B cell (primary cell): ENCODE measurements at regions not wholly inside any gene's neighbourhood (a gene's known extent, or its start where the extent isn't known, plus 50 kb on each side); places are given as distances from the start of the nearest gene placed in this dataset.

Source experiments
- ATAC-seq: fragments of 200-7000 bp; cut with Tn5 transposase; one replicate; pipeline ENCODE4 v1.10.0; 2021; ENCODE audit warnings: low read depth, mild to moderate bottlenecking, moderate number of reproducible peaks, moderate library complexity
- CTCF ChIA-PET: fragments of 350-600 bp; sonication (Branson Sonifier 250); formaldehyde crosslinking; loops from one replicate; lab custom pipeline; 2021; ENCODE audit warnings: antibody characterized with exemption, inconsistent platforms; lab: Charles Lee
- POLR2A ChIA-PET: fragments of 350-600 bp; sonication (Branson Sonifier 250); formaldehyde crosslinking; loops from one replicate; lab custom pipeline; 2021; ENCODE audit warnings: antibody characterized with exemption; lab: Charles Lee
- DNase-seq: peaks from one replicate; pipeline ENCODE4 v3.0.0; 2013
- H2AFZ ChIP-seq: 2 replicates; pipeline ENCODE4 v1.6.1; 2012; ENCODE audit warnings: mild to moderate bottlenecking, low read depth, low read length; ENCODE audit not compliant: insufficient read depth, poor library complexity, severe bottlenecking
- H3K27ac ChIP-seq, 2 donors: 1 replicate in 1 of 2; 2 replicates in 1 of 2; pipeline ENCODE4 v1.5.1; 2012 to 2013; ENCODE audit warnings: low read length in 2 of 2, mild to moderate bottlenecking in 2 of 2, moderate library complexity in 1 of 2
- H3K27me3 ChIP-seq, 4 experiments: fragments of 200-600 bp in 1 of 4; sonication (generic) in 1 of 4; replicated peaks in 1 of 4; 1 replicate in 2 of 4; 2 replicates in 2 of 4; pipeline versions ENCODE4 v1.6.1 to v1.7.0; 2013 to 2016; ENCODE audit warnings: low read length in 3 of 4, mild to moderate bottlenecking in 2 of 4, mixed read lengths in 1 of 4, moderate library complexity in 1 of 4; ENCODE audit not compliant: insufficient read depth in 4 of 4, control insufficient read depth in 3 of 4; ENCODE audit errors: control extremely low read depth in 1 of 4
- H3K36me3 ChIP-seq, 2 experiments: replicated peaks in 1 of 2; 1 replicate in 1 of 2; 2 replicates in 1 of 2; pipeline versions ENCODE4 v1.6.1 to v1.7.1; 2013; ENCODE audit warnings: low read length in 1 of 2; ENCODE audit not compliant: insufficient read depth in 2 of 2, control insufficient read depth in 1 of 2; ENCODE audit errors: control extremely low read depth in 1 of 2, extremely low read depth in 1 of 2
- H3K4me1 ChIP-seq, 2 donors: fragments of 200-600 bp in 1 of 2; sonication (generic) in 1 of 2; 1 replicate in 1 of 2; 2 replicates in 1 of 2; pipeline versions ENCODE4 v1.5.1 to v1.6.1; 2013 to 2017; ENCODE audit warnings: low read length in 2 of 2; ENCODE audit not compliant: control insufficient read depth in 2 of 2, insufficient read depth in 2 of 2
- H3K4me2 ChIP-seq: replicated peaks from 2 replicates; pipeline ENCODE3; 2012; ENCODE audit warnings: mild to moderate bottlenecking, low read depth, low read length; ENCODE audit not compliant: poor library complexity, severe bottlenecking
- H3K4me3 ChIP-seq, 5 experiments: fragments of 200-600 bp in 1 of 5; sonication (generic) in 1 of 5; 1 replicate in 3 of 5; 2 replicates in 2 of 5; pipeline versions ENCODE4 v1.5.1 to v1.7.0; 2011 to 2016; ENCODE audit warnings: low read length in 4 of 5, mild to moderate bottlenecking in 4 of 5, low read depth in 2 of 5, control low read depth in 1 of 5, moderate library complexity in 1 of 5; ENCODE audit not compliant: insufficient read depth in 1 of 5; ENCODE audit errors: control extremely low read depth in 1 of 5, extremely low read depth in 1 of 5
- H3K79me2 ChIP-seq: fragments of 200-600 bp; sonication (generic); one replicate; pipeline ENCODE4 v1.6.0; 2016; ENCODE audit warnings: low read length; ENCODE audit not compliant: control insufficient read depth, insufficient read depth
- H3K9ac ChIP-seq: fragments of 200-600 bp; sonication (generic); 2 replicates; pipeline ENCODE4 v1.6.1; 2017; ENCODE audit warnings: mild to moderate bottlenecking, low read length, moderate library complexity
- H3K9me3 ChIP-seq, 3 donors: one replicate each; pipeline versions ENCODE4 v1.6.1 to v1.7.1; 2013; ENCODE audit warnings: low read length in 2 of 3; ENCODE audit not compliant: control insufficient read depth in 2 of 3, insufficient read depth in 1 of 3; ENCODE audit errors: control extremely low read depth in 1 of 3
- H4K20me1 ChIP-seq: 2 replicates; pipeline ENCODE4 v1.6.0; 2012; ENCODE audit warnings: mild to moderate bottlenecking, low read length; ENCODE audit not compliant: insufficient read depth, control insufficient read depth, poor library complexity, severe bottlenecking
- H3K27ac Mint-ChIP-seq: one replicate; pipeline ENCODE4 v1.8.0; 2021; ENCODE audit warnings: mixed read lengths
- H3K27me3 Mint-ChIP-seq: one replicate; pipeline ENCODE4 v1.8.0; 2021; ENCODE audit warnings: mixed read lengths
- H3K4me1 Mint-ChIP-seq: one replicate; pipeline ENCODE4 v1.8.0; 2021; ENCODE audit warnings: mixed read lengths
- H3K4me3 Mint-ChIP-seq: one replicate; pipeline ENCODE4 v1.8.0; 2021; ENCODE audit warnings: mixed read lengths
- H3K9me3 Mint-ChIP-seq: one replicate; pipeline ENCODE4 v1.8.0; 2022; ENCODE audit warnings: mixed read lengths; ENCODE audit not compliant: insufficient read depth
- CTCF ChIP-seq: fragments of 200-600 bp; IDR thresholded peaks from one replicate; pipeline ENCODE4 v1.8.0; 2022; ENCODE audit warnings: antibody characterized with exemption, mild to moderate bottlenecking
- EZH2 ChIP-seq: IDR thresholded peaks from 2 replicates; pipeline ENCODE4 v1.6.1; 2012; ENCODE audit warnings: borderline replicate concordance, low read depth, mild to moderate bottlenecking, moderate library complexity, low read length; ENCODE audit not compliant: insufficient read depth, poor library complexity, severe bottlenecking
- WGBS: methylation state at CpG from one replicate; pipeline ENCODE4 v1.1.5; 2013; ENCODE audit warnings: missing lambda C conversion rate; ENCODE audit not compliant: insufficient coverage; 5-methylcytosine and 5-hydroxymethylcytosine counted together
- intact Hi-C: fragments of 100-400 bp; cut with micrococcal nuclease; formaldehyde crosslinking; loops from one replicate; pipeline ENCODE4 v1.10.0; 2022

GRCh38 chr18:71529703-71530303 is 1014.3 kb downstream of the CBLN2 start:
- Histone ChIP-seq H3K4me2 (no peak overlapping the region), H3K36me3 (no peaks in the 10 kb centered on the region), H4K20me1 (no peaks in the 10 kb centered on the region), H2AFZ (no peak overlapping the region), H3K4me1 (no peaks in the 10 kb centered on the region), H3K9ac (no peak overlapping the region), H3K27me3 (no peaks in the 10 kb centered on the region), H3K9me3 (no peaks in the 10 kb centered on the region), H3K79me2 (no peaks in the 10 kb centered on the region), H3K27ac (no peak overlapping the region), H3K4me3 (no peak overlapping the region)
- intact Hi-C loops, result no loop called here
- ChIA-PET POLR2A (no interaction called here), CTCF (no interaction called here)
- H3K27ac Mint-ChIP-seq, result no peak overlapping the region
- no peak overlapping the region for H3K4me3 Mint-ChIP-seq
- DNase-seq, result no peak
- H3K4me1 Mint-ChIP-seq, result no peaks in the 10 kb centered on the region
- no peak for ATAC-seq
- H3K9me3 Mint-ChIP-seq, result no peaks in the 10 kb centered on the region
- TF ChIP-seq CTCF (no peak), EZH2 (no peak)
- 60% methylated on average over 1 of the region's 3 CpGs for WGBS
- H3K27me3 Mint-ChIP-seq, result no peaks in the 10 kb centered on the region

- no peaks in the 10 kb centered on the region for H3K27me3 ChIP-seq
- WGBS, result 80% methylated on average over 2 of the region's 5 CpGs
- H3K4me2 ChIP-seq, result no peak overlapping the region
- no peaks in the 10 kb centered on the region for H3K9me3 ChIP-seq
- no peak overlapping the region for H3K4me3 ChIP-seq
- Mint-ChIP-seq H3K27ac (no peak overlapping the region), H3K4me3 (no peak overlapping the region), H3K27me3 (no peaks in the 10 kb centered on the region), H3K4me1 (no peaks in the 10 kb centered on the region), H3K9me3 (peaks cover 3% of the 10 kb centered on the region)
- H4K20me1 ChIP-seq, result no peaks in the 10 kb centered on the region
- H3K27ac ChIP-seq, result no peak overlapping the region
- no peak overlapping the region for H3K9ac ChIP-seq
- TF ChIP-seq EZH2 (no peak), CTCF (no peak)
- no peaks in the 10 kb centered on the region for H3K79me2 ChIP-seq
- no peaks in the 10 kb centered on the region for H3K4me1 ChIP-seq
- ChIA-PET CTCF (no interaction called here), POLR2A (no interaction called here)
- ATAC-seq, result no peak
- intact Hi-C loops, result no loop called here
- H2AFZ ChIP-seq, result no peak overlapping the region
- DNase-seq, result no peak
- no peaks in the 10 kb centered on the region for H3K36me3 ChIP-seq
Observed at GRCh38 chr18:71523483-71524435, 1020.4 kb downstream of the CBLN2 start.
